ENCODE measurements at regions not wholly inside any gene's neighbourhood (a gene's known extent, or its start where the extent isn't known, plus 50 kb on each side); places are given as distances from the start of the nearest gene placed in this dataset.

- no peak for TF ChIP-seq REST (IDR thresholded peaks at IDR 0.05)
- no peaks in the 10 kb centered on the region for H3K9me3 ChIP-seq (ENCODE audit: control insufficient read depth in 4 of 4, low read length in 3 of 4)
- WGBS: 63% methylated on average over 5 of the region's 5 CpGs
- no peak overlapping the region for H3K27ac ChIP-seq (ENCODE audit: low read depth in 1 of 2, low read length in 2 of 2)
- no peak for DNase-seq (ENCODE audit: low spot score)
- no peak overlapping the region for H3K4me3 ChIP-seq (ENCODE audit: low read depth in 1 of 3, low read length in 3 of 3)
- H3K27me3 ChIP-seq (ENCODE audit: control insufficient read depth in 4 of 4, insufficient read depth in 4 of 4, low read length in 3 of 4): no peaks in the 10 kb centered on the region
- no peaks in the 10 kb centered on the region for H3K4me1 ChIP-seq (ENCODE audit: control insufficient read depth in 4 of 4, insufficient read depth in 4 of 4, low read length in 3 of 4)
- H3K9ac ChIP-seq (ENCODE audit: low read depth in 1 of 2, low read length in 2 of 2): no peak overlapping the region
- H3K36me3 ChIP-seq (ENCODE audit: control insufficient read depth in 4 of 4, insufficient read depth in 3 of 4, low read depth in 1 of 4, low read length in 3 of 4): no peaks in the 10 kb centered on the region
Observed at GRCh38 chr10:108230478-108231170, 1066.1 kb upstream of the SORCS1 start.

- Histone ChIP-seq H3K4me3 (ENCODE audit: low read depth in 1 of 3, low read length in 3 of 3) (no peak overlapping the region), H3K9ac (ENCODE audit: low read depth in 1 of 2, low read length in 2 of 2) (no peak overlapping the region), H3K27me3 (ENCODE audit: control insufficient read depth in 4 of 4, insufficient read depth in 4 of 4, low read length in 3 of 4) (no peaks in the 10 kb centered on the region), H3K4me1 (ENCODE audit: control insufficient read depth in 4 of 4, insufficient read depth in 4 of 4, low read length in 3 of 4) (no peaks in the 10 kb centered on the region), H3K9me3 (ENCODE audit: control insufficient read depth in 4 of 4, low read length in 3 of 4) (no peaks in the 10 kb centered on the region), H3K36me3 (ENCODE audit: control insufficient read depth in 4 of 4, insufficient read depth in 3 of 4, low read depth in 1 of 4, low read length in 3 of 4) (no peaks in the 10 kb centered on the region), H3K27ac (ENCODE audit: low read depth in 1 of 2, low read length in 2 of 2) (no peak overlapping the region)
- no peak for DNase-seq (ENCODE audit: low spot score)
- 87% methylated on average over 2 of the region's 2 CpGs for WGBS
- TF ChIP-seq ZBTB33 (IDR thresholded peaks at IDR 0.05): no peak
- TF ChIP-seq NR2F2 (IDR thresholded peaks at IDR 0.05): no peak
- no peak for TF ChIP-seq JUND (IDR thresholded peaks at IDR 0.05)
- no peak for TF ChIP-seq CTCF (IDR thresholded peaks at IDR 0.05; ENCODE audit: low read depth, low read length, missing input control)
- TF ChIP-seq RXRA (IDR thresholded peaks at IDR 0.05): no peak
- TF ChIP-seq ATF3 (IDR thresholded peaks at IDR 0.05): no peak
- no peak for TF ChIP-seq HNF4G (IDR thresholded peaks at IDR 0.05)
- no peak for TF ChIP-seq HNF4A (conservative IDR thresholded peaks at IDR 0.05)
- TF ChIP-seq FOXA2 (IDR thresholded peaks at IDR 0.05): no peak
- no peak for TF ChIP-seq MAX (IDR thresholded peaks at IDR 0.05)
Observed at GRCh38 chr10:108208732-108209131, 1044.2 kb upstream of the SORCS1 start.

Measured in liver (tissue), 8 donors.